GM19452 (cell line): ENCODE measurements at regions not wholly inside any gene's neighbourhood (a gene's known extent, or its start where the extent isn't known, plus 50 kb on each side); places are given as distances from the start of the nearest gene placed in this dataset.
"Not testable (repeated sequence)": the region's sequence is repeated elsewhere in the genome, so short reads cannot be mapped to it uniquely, and the experiment has no call there.

Experiments
- ATAC-seq: cut with Tn5 transposase; IDR thresholded peaks from one replicate; pipeline ENCODE4 v1.9.1; 2021; ENCODE audit not compliant: unreplicated experiment

- no peak for ATAC-seq
Measured at GRCh38 chr3:145457825-145458552, 703.0 kb downstream of the PLOD2 start.

- ATAC-seq = not testable (repeated sequence)
Measured at GRCh38 chr3:145459681-145460080, 701.3 kb downstream of the PLOD2 start.

- ATAC-seq = no peak
Measured at GRCh38 chr3:145471976-145472375, 689.0 kb downstream of the PLOD2 start.

GRCh38 chr3:145482735-145483134, 678.2 kb downstream of the PLOD2 start:
- ATAC-seq = not testable (repeated sequence)

- ATAC-seq = no peak
Measured at GRCh38 chr3:145483992-145484391, 677.0 kb downstream of the PLOD2 start.

GRCh38 chr3:145489011-145489410, 672.0 kb downstream of the PLOD2 start:
- no peak for ATAC-seq

- no peak for ATAC-seq
Measured at GRCh38 chr3:145490088-145491048, 670.6 kb downstream of the PLOD2 start.

GRCh38 chr3:145492456-145492855, 668.5 kb downstream of the PLOD2 start:
- ATAC-seq = no peak

- ATAC-seq = not testable (repeated sequence)
Measured at GRCh38 chr3:145517416-145517815, 643.6 kb downstream of the PLOD2 start.

GRCh38 chr3:145518639-145519038, 642.3 kb downstream of the PLOD2 start:
- no peak for ATAC-seq

GRCh38 chr3:145519398-145520047, 641.5 kb downstream of the PLOD2 start:
- no peak for ATAC-seq

GRCh38 chr3:145522179-145522578, 638.8 kb downstream of the PLOD2 start:
- ATAC-seq = no peak

- ATAC-seq = no peak
Measured at GRCh38 chr3:145522893-145523651, 637.9 kb downstream of the PLOD2 start.

GRCh38 chr3:145531548-145531947, 629.4 kb downstream of the PLOD2 start:
- ATAC-seq = no peak

GRCh38 chr3:145533696-145534095, 627.3 kb downstream of the PLOD2 start:
- ATAC-seq = no peak

GRCh38 chr3:145536461-145536860, 624.5 kb downstream of the PLOD2 start:
- ATAC-seq = no peak

GRCh38 chr3:145550522-145550921, 610.5 kb downstream of the PLOD2 start:
- no peak for ATAC-seq

GRCh38 chr3:145557405-145557804, 603.6 kb downstream of the PLOD2 start:
- ATAC-seq = no peak

GRCh38 chr3:145578471-145578870, 582.5 kb downstream of the PLOD2 start:
- no peak for ATAC-seq

- no peak for ATAC-seq
Measured at GRCh38 chr3:145581694-145582093, 579.3 kb downstream of the PLOD2 start.

- ATAC-seq = no peak
Measured at GRCh38 chr3:145604851-145605250, 556.1 kb downstream of the PLOD2 start.
